ENCODE measurements at regions not wholly inside any gene's neighbourhood (a gene's known extent, or its start where the extent isn't known, plus 50 kb on each side); places are given as distances from the start of the nearest gene placed in this dataset.
A peak's percentile ranks its signal among the peaks of the same experiment; 100 is the strongest.
"Not testable (repeated sequence)": the region's sequence is repeated elsewhere in the genome, so short reads cannot be mapped to it uniquely, and the experiment has no call there.

- not testable (repeated sequence) for H3K9ac ChIP-seq (ENCODE audit: low read length); H2AK5ac ChIP-seq (ENCODE audit: low read length); H2BK15ac ChIP-seq (replicated peaks; ENCODE audit: low read depth); H3K4me1 ChIP-seq (ENCODE audit: control insufficient read depth, low read depth, low read length); H4K5ac ChIP-seq (ENCODE audit: low read length); H3K4me2 ChIP-seq (ENCODE audit: low read length); H3K36me3 ChIP-seq (ENCODE audit: control insufficient read depth, insufficient read depth, low read length); H3K79me1 ChIP-seq (ENCODE audit: low read length); H3K4me3 ChIP-seq (ENCODE audit: low read length); H3K23ac ChIP-seq (ENCODE audit: low read length); H4K8ac ChIP-seq (ENCODE audit: low read depth, low read length); H3K79me2 ChIP-seq (ENCODE audit: control insufficient read depth, insufficient read depth, low read length); H3K27me3 ChIP-seq (ENCODE audit: insufficient read depth, low read length, poor library complexity)
- H3K4ac ChIP-seq (ENCODE audit: low read depth, low read length), result peak overlapping the region; percentile 88
- WGBS (ENCODE audit: extremely low coverage, insufficient coverage, low lambda C conversion rate), result no CpG with 5 or more reads among the region's 9 CpGs
- peak overlapping the region; percentile 89 for H3K18ac ChIP-seq (ENCODE audit: low read length)
- peak overlapping the region; percentile 85 for H2BK5ac ChIP-seq (ENCODE audit: low read length)
- peak overlapping the region; percentile 92 for H2BK120ac ChIP-seq (ENCODE audit: low read depth, low read length)
- H3K56ac ChIP-seq (ENCODE audit: low read length), result peak overlapping the region; percentile 58
- peak overlapping the region; percentile 89 for H3K27ac ChIP-seq (ENCODE audit: low read depth, low read length)
- DNase-seq, result peak; percentile 91
Observed at GRCh38 chr2:109692831-109693230, 78.7 kb downstream of the SOWAHC start.

GRCh38 chr2:109693292-109693691, 79.1 kb downstream of the SOWAHC start:
- Histone ChIP-seq H2BK15ac (replicated peaks; ENCODE audit: low read depth) (peak overlapping the region; percentile 98), H3K56ac (ENCODE audit: low read length) (peak overlapping the region; percentile 58), H2BK120ac (ENCODE audit: low read depth, low read length) (peak overlapping the region; percentile 49), H3K4ac (ENCODE audit: low read depth, low read length) (peak overlapping the region; percentile 88), H3K27ac (ENCODE audit: low read depth, low read length) (peak overlapping the region; percentile 89), H2BK5ac (ENCODE audit: low read length) (peak overlapping the region; percentile 85), H3K18ac (ENCODE audit: low read length) (peak overlapping the region; percentile 89)
- WGBS (ENCODE audit: extremely low coverage, insufficient coverage, low lambda C conversion rate), result no CpG with 5 or more reads among the region's 8 CpGs
- H3K4me1 ChIP-seq (ENCODE audit: control insufficient read depth, low read depth, low read length); H3K79me2 ChIP-seq (ENCODE audit: control insufficient read depth, insufficient read depth, low read length); H3K27me3 ChIP-seq (ENCODE audit: insufficient read depth, low read length, poor library complexity); H3K79me1 ChIP-seq (ENCODE audit: low read length); H3K23ac ChIP-seq (ENCODE audit: low read length); H4K8ac ChIP-seq (ENCODE audit: low read depth, low read length); DNase-seq; H3K4me2 ChIP-seq (ENCODE audit: low read length); H3K9ac ChIP-seq (ENCODE audit: low read length); H4K5ac ChIP-seq (ENCODE audit: low read length); H3K36me3 ChIP-seq (ENCODE audit: control insufficient read depth, insufficient read depth, low read length); H2AK5ac ChIP-seq (ENCODE audit: low read length); H3K4me3 ChIP-seq (ENCODE audit: low read length): not testable (repeated sequence)

GRCh38 chr2:109694190-109694589, 80.0 kb downstream of the SOWAHC start:
- H3K23ac ChIP-seq (ENCODE audit: low read length), result no peak overlapping the region
- no peak overlapping the region for H2BK5ac ChIP-seq (ENCODE audit: low read length)
- H3K4me1 ChIP-seq (ENCODE audit: control insufficient read depth, low read depth, low read length), result peaks cover 9% of the 10 kb centered on the region
- no peaks in the 10 kb centered on the region for H3K79me1 ChIP-seq (ENCODE audit: low read length)
- peak overlapping the region; percentile 72 for H3K56ac ChIP-seq (ENCODE audit: low read length)
- no peak overlapping the region for H2AK5ac ChIP-seq (ENCODE audit: low read length)
- H3K9ac ChIP-seq (ENCODE audit: low read length), result no peak overlapping the region
- no CpG with 5 or more reads among the region's 2 CpGs for WGBS (ENCODE audit: extremely low coverage, insufficient coverage, low lambda C conversion rate)
- H2BK15ac ChIP-seq (replicated peaks; ENCODE audit: low read depth), result peak overlapping the region; percentile 64
- no peak overlapping the region for H3K18ac ChIP-seq (ENCODE audit: low read length)
- no peaks in the 10 kb centered on the region for H3K79me2 ChIP-seq (ENCODE audit: control insufficient read depth, insufficient read depth, low read length)
- H4K5ac ChIP-seq (ENCODE audit: low read length), result no peak overlapping the region
- H3K4me3 ChIP-seq (ENCODE audit: low read length), result no peak overlapping the region
- no peaks in the 10 kb centered on the region for H3K36me3 ChIP-seq (ENCODE audit: control insufficient read depth, insufficient read depth, low read length)
- H3K4me2 ChIP-seq (ENCODE audit: low read length), result no peak overlapping the region
- H3K4ac ChIP-seq (ENCODE audit: low read depth, low read length), result no peak overlapping the region
- H2BK120ac ChIP-seq (ENCODE audit: low read depth, low read length), result no peak overlapping the region
- peak; percentile 96 for DNase-seq
- no peaks in the 10 kb centered on the region for H3K27me3 ChIP-seq (ENCODE audit: insufficient read depth, low read length, poor library complexity)
- H3K27ac ChIP-seq (ENCODE audit: low read depth, low read length), result peak overlapping the region; percentile 89
- no peak overlapping the region for H4K8ac ChIP-seq (ENCODE audit: low read depth, low read length)

GRCh38 chr2:109695290-109695689, 81.1 kb downstream of the SOWAHC start:
- no peak overlapping the region for H4K5ac ChIP-seq (ENCODE audit: low read length)
- WGBS (ENCODE audit: extremely low coverage, insufficient coverage, low lambda C conversion rate), result no CpG with 5 or more reads among the region's 2 CpGs
- no peak overlapping the region for H2BK15ac ChIP-seq (replicated peaks; ENCODE audit: low read depth)
- no peak overlapping the region for H3K27ac ChIP-seq (ENCODE audit: low read depth, low read length)
- H3K4me3 ChIP-seq (ENCODE audit: low read length), result no peak overlapping the region
- H3K9ac ChIP-seq (ENCODE audit: low read length), result no peak overlapping the region
- H3K18ac ChIP-seq (ENCODE audit: low read length), result no peak overlapping the region
- no peak overlapping the region for H3K4ac ChIP-seq (ENCODE audit: low read depth, low read length)
- H3K79me1 ChIP-seq (ENCODE audit: low read length), result no peaks in the 10 kb centered on the region
- no peak overlapping the region for H3K23ac ChIP-seq (ENCODE audit: low read length)
- no peaks in the 10 kb centered on the region for H3K27me3 ChIP-seq (ENCODE audit: insufficient read depth, low read length, poor library complexity)
- no peak overlapping the region for H2BK120ac ChIP-seq (ENCODE audit: low read depth, low read length)
- peaks cover 10% of the 10 kb centered on the region for H3K4me1 ChIP-seq (ENCODE audit: control insufficient read depth, low read depth, low read length)
- no peak for DNase-seq
- no peak overlapping the region for H2AK5ac ChIP-seq (ENCODE audit: low read length)
- H2BK5ac ChIP-seq (ENCODE audit: low read length), result no peak overlapping the region
- no peak overlapping the region for H3K56ac ChIP-seq (ENCODE audit: low read length)
- no peaks in the 10 kb centered on the region for H3K79me2 ChIP-seq (ENCODE audit: control insufficient read depth, insufficient read depth, low read length)
- no peak overlapping the region for H4K8ac ChIP-seq (ENCODE audit: low read depth, low read length)
- H3K36me3 ChIP-seq (ENCODE audit: control insufficient read depth, insufficient read depth, low read length), result no peaks in the 10 kb centered on the region
- H3K4me2 ChIP-seq (ENCODE audit: low read length), result no peak overlapping the region

- H3K36me3 ChIP-seq (ENCODE audit: control insufficient read depth, insufficient read depth, low read length), result no peaks in the 10 kb centered on the region
- H2BK5ac ChIP-seq (ENCODE audit: low read length), result peak overlapping the region; percentile 60
- WGBS (ENCODE audit: extremely low coverage, insufficient coverage, low lambda C conversion rate), result no CpG with 5 or more reads among the region's 7 CpGs
- H3K4me3 ChIP-seq (ENCODE audit: low read length), result no peak overlapping the region
- no peak overlapping the region for H3K9ac ChIP-seq (ENCODE audit: low read length)
- DNase-seq, result peak; percentile 78
- H3K79me1 ChIP-seq (ENCODE audit: low read length), result no peaks in the 10 kb centered on the region
- no peak overlapping the region for H4K5ac ChIP-seq (ENCODE audit: low read length)
- no peaks in the 10 kb centered on the region for H3K79me2 ChIP-seq (ENCODE audit: control insufficient read depth, insufficient read depth, low read length)
- H3K27ac ChIP-seq (ENCODE audit: low read depth, low read length), result no peak overlapping the region
- H3K4ac ChIP-seq (ENCODE audit: low read depth, low read length), result no peak overlapping the region
- H3K27me3 ChIP-seq (ENCODE audit: insufficient read depth, low read length, poor library complexity), result no peaks in the 10 kb centered on the region
- no peak overlapping the region for H3K4me2 ChIP-seq (ENCODE audit: low read length)
- peak overlapping the region; percentile 65 for H3K18ac ChIP-seq (ENCODE audit: low read length)
- no peak overlapping the region for H4K8ac ChIP-seq (ENCODE audit: low read depth, low read length)
- no peak overlapping the region for H3K23ac ChIP-seq (ENCODE audit: low read length)
- H2AK5ac ChIP-seq (ENCODE audit: low read length), result no peak overlapping the region
- H3K4me1 ChIP-seq (ENCODE audit: control insufficient read depth, low read depth, low read length), result peaks cover 24% of the 10 kb centered on the region
- H2BK15ac ChIP-seq (replicated peaks; ENCODE audit: low read depth), result no peak overlapping the region
- H3K56ac ChIP-seq (ENCODE audit: low read length), result peak overlapping the region; percentile 75
- no peak overlapping the region for H2BK120ac ChIP-seq (ENCODE audit: low read depth, low read length)
Observed at GRCh38 chr2:109699646-109700045, 85.5 kb downstream of the SOWAHC start.

GRCh38 chr2:109700680-109701274, 86.6 kb downstream of the SOWAHC start:
- peak overlapping the region; percentile 0 for H3K18ac ChIP-seq (ENCODE audit: low read length)
- no peak overlapping the region for H2BK15ac ChIP-seq (replicated peaks; ENCODE audit: low read depth)
- no CpG with 5 or more reads among the region's 11 CpGs for WGBS (ENCODE audit: extremely low coverage, insufficient coverage, low lambda C conversion rate)
- H3K4me2 ChIP-seq (ENCODE audit: low read length), result no peak overlapping the region
- H3K56ac ChIP-seq (ENCODE audit: low read length), result peak overlapping the region; percentile 71
- no peaks in the 10 kb centered on the region for H3K79me2 ChIP-seq (ENCODE audit: control insufficient read depth, insufficient read depth, low read length)
- peak overlapping the region; percentile 93 for H2BK5ac ChIP-seq (ENCODE audit: low read length)
- H3K4me1 ChIP-seq (ENCODE audit: control insufficient read depth, low read depth, low read length), result peaks cover 24% of the 10 kb centered on the region
- DNase-seq, result peak; percentile 55
- peak overlapping the region; percentile 64 for H3K4ac ChIP-seq (ENCODE audit: low read depth, low read length)
- peak overlapping the region; percentile 8 for H3K27ac ChIP-seq (ENCODE audit: low read depth, low read length)
- H4K5ac ChIP-seq (ENCODE audit: low read length), result no peak overlapping the region
- no peaks in the 10 kb centered on the region for H3K27me3 ChIP-seq (ENCODE audit: insufficient read depth, low read length, poor library complexity)
- H2AK5ac ChIP-seq (ENCODE audit: low read length), result peak overlapping the region; percentile 71
- H3K4me3 ChIP-seq (ENCODE audit: low read length), result no peak overlapping the region
- no peak overlapping the region for H4K8ac ChIP-seq (ENCODE audit: low read depth, low read length)
- H3K79me1 ChIP-seq (ENCODE audit: low read length), result no peaks in the 10 kb centered on the region
- no peaks in the 10 kb centered on the region for H3K36me3 ChIP-seq (ENCODE audit: control insufficient read depth, insufficient read depth, low read length)
- no peak overlapping the region for H2BK120ac ChIP-seq (ENCODE audit: low read depth, low read length)
- H3K9ac ChIP-seq (ENCODE audit: low read length), result peak overlapping the region; percentile 37
- H3K23ac ChIP-seq (ENCODE audit: low read length), result no peak overlapping the region

All from mesendoderm (in vitro differentiated cells).